GM19025 (cell line): ENCODE measurements at regions not wholly inside any gene's neighbourhood (a gene's known extent, or its start where the extent isn't known, plus 50 kb on each side); places are given as distances from the start of the nearest gene placed in this dataset.

ENCODE experiments used
- ATAC-seq: cut with Tn5 transposase; IDR thresholded peaks from one replicate; pipeline ENCODE4 v1.9.1; 2021; ENCODE audit warnings: mild to moderate bottlenecking, low read depth, moderate library complexity; ENCODE audit not compliant: unreplicated experiment

GRCh38 chr1:117796226-117796625 is 133.2 kb downstream of the GDAP2 start:
- no peak for ATAC-seq

GRCh38 chr1:117798550-117798949 is 130.9 kb downstream of the GDAP2 start:
- no peak for ATAC-seq

GRCh38 chr1:117802531-117803257 is 126.7 kb downstream of the GDAP2 start:
- ATAC-seq: no peak

- no peak for ATAC-seq
Measured at GRCh38 chr1:117803318-117803717, 126.1 kb downstream of the GDAP2 start.

- ATAC-seq: no peak
Measured at GRCh38 chr1:117809764-117810163, 119.7 kb downstream of the GDAP2 start.

- no peak for ATAC-seq
Measured at GRCh38 chr1:117810553-117810952, 118.9 kb downstream of the GDAP2 start.

- ATAC-seq: no peak
Measured at GRCh38 chr1:117812869-117813511, 116.4 kb downstream of the GDAP2 start.
